H9 (cell line): ENCODE measurements at regions not wholly inside any gene's neighbourhood (a gene's known extent, or its start where the extent isn't known, plus 50 kb on each side); places are given as distances from the start of the nearest gene placed in this dataset.

Experiments
- DNase-seq: peaks from one replicate; pipeline ENCODE4 v3.0.0-alpha.2; 2017
- H2AFZ ChIP-seq: one replicate; pipeline ENCODE4 v1.6.1; 2013; ENCODE audit warnings: mild to moderate bottlenecking, low read length, control low read depth, moderate library complexity
- H2AK5ac ChIP-seq: 2 replicates; pipeline ENCODE4 v1.6.1; 2013; ENCODE audit warnings: low read length, control low read depth, mixed read lengths; ENCODE audit not compliant: insufficient read length
- H2BK120ac ChIP-seq: one replicate; pipeline ENCODE4 v1.6.1; 2013; ENCODE audit warnings: low read depth, mild to moderate bottlenecking, low read length, control low read depth, inconsistent platforms; ENCODE audit not compliant: poor library complexity, severe bottlenecking
- H2BK12ac ChIP-seq: 2 replicates; pipeline ENCODE4 v1.6.1; 2013; ENCODE audit warnings: low read length, control low read depth, mixed read lengths, low read depth; ENCODE audit not compliant: insufficient read length
- H2BK15ac ChIP-seq: 2 replicates; pipeline ENCODE4 v1.6.1; 2013; ENCODE audit warnings: low read depth, low read length, control low read depth
- H2BK20ac ChIP-seq: one replicate; pipeline ENCODE4 v1.6.1; 2013; ENCODE audit warnings: low read depth, mild to moderate bottlenecking, low read length, control low read depth, inconsistent platforms; ENCODE audit not compliant: poor library complexity, severe bottlenecking
- H2BK5ac ChIP-seq: 2 replicates; pipeline ENCODE4 v1.6.1; 2013; ENCODE audit warnings: low read length, control low read depth, mixed read lengths; ENCODE audit not compliant: insufficient read length
- H3K14ac ChIP-seq: 2 replicates; pipeline ENCODE4 v1.6.1; 2013; ENCODE audit warnings: low read length, control low read depth; ENCODE audit not compliant: insufficient read depth
- H3K18ac ChIP-seq: 2 replicates; pipeline ENCODE4 v1.6.1; 2013; ENCODE audit warnings: low read depth, mild to moderate bottlenecking, mixed read lengths, low read length, control low read depth; ENCODE audit not compliant: insufficient read length
- H3K23ac ChIP-seq: 2 replicates; pipeline ENCODE4 v1.6.1; 2013; ENCODE audit warnings: low read length, control low read depth, mixed read lengths, low read depth; ENCODE audit not compliant: insufficient read length
- H3K23me2 ChIP-seq: 2 replicates; pipeline ENCODE4 v1.6.1; 2013; ENCODE audit warnings: low read depth, mild to moderate bottlenecking, mixed read lengths, low read length, control low read depth; ENCODE audit not compliant: insufficient read length, poor library complexity, severe bottlenecking
- H3K27ac ChIP-seq: 2 replicates; pipeline ENCODE4 v1.5.1; 2013; ENCODE audit warnings: low read length, control low read depth, mixed read lengths, low read depth; ENCODE audit not compliant: insufficient read length
- H3K27me3 ChIP-seq: 2 replicates; pipeline ENCODE4 v1.6.1; 2013; ENCODE audit warnings: low read length, control low read depth, inconsistent platforms; ENCODE audit not compliant: insufficient read depth
- H3K4ac ChIP-seq: 2 replicates; pipeline ENCODE4 v1.6.1; 2013; ENCODE audit warnings: low read depth, mild to moderate bottlenecking, control low read depth, inconsistent platforms, low read length, moderate library complexity
- H3K4me1 ChIP-seq: 2 replicates; pipeline ENCODE4 v1.6.1; 2013; ENCODE audit warnings: low read length, control low read depth, inconsistent platforms; ENCODE audit not compliant: insufficient read depth
- H3K4me2 ChIP-seq: 2 replicates; pipeline ENCODE4 v1.6.1; 2013; ENCODE audit warnings: low read length, control low read depth, mixed read lengths; ENCODE audit not compliant: insufficient read length, insufficient read depth
- H3K56ac ChIP-seq: 2 replicates; pipeline ENCODE4 v1.6.1; 2013; ENCODE audit warnings: low read depth, mild to moderate bottlenecking, mixed read lengths, low read length, control low read depth; ENCODE audit not compliant: insufficient read length
- H3K79me1 ChIP-seq: 2 replicates; pipeline ENCODE4 v1.6.1; 2013; ENCODE audit warnings: low read depth, mild to moderate bottlenecking, moderate library complexity, low read length, control low read depth, inconsistent platforms; ENCODE audit not compliant: insufficient read depth, poor library complexity, severe bottlenecking
- H3K79me2 ChIP-seq: 2 replicates; pipeline ENCODE4 v1.6.1; 2013; ENCODE audit warnings: low read length, control low read depth, inconsistent platforms; ENCODE audit not compliant: insufficient read depth
- H3K9ac ChIP-seq: 2 replicates; pipeline ENCODE4 v1.6.1; 2013; ENCODE audit warnings: low read length, control low read depth, mixed read lengths; ENCODE audit not compliant: insufficient read length; ENCODE audit errors: extremely low read depth
- H3K9me3 ChIP-seq: one replicate; pipeline ENCODE4 v1.6.1; 2013; ENCODE audit warnings: low read depth, low read length, inconsistent platforms; ENCODE audit not compliant: control insufficient read depth
- H3T11ph ChIP-seq: one replicate; pipeline ENCODE4 v1.6.1; 2013; ENCODE audit warnings: mild to moderate bottlenecking, low read length, control low read depth, inconsistent platforms
- H4K20me1 ChIP-seq: one replicate; pipeline ENCODE4 v1.6.1; 2013; ENCODE audit not compliant: control insufficient read depth, insufficient read length, insufficient read depth
- H4K5ac ChIP-seq: 2 replicates; pipeline ENCODE4 v1.6.1; 2013; ENCODE audit warnings: low read depth, mild to moderate bottlenecking, mixed read lengths, low read length, control low read depth; ENCODE audit not compliant: insufficient read length
- H4K8ac ChIP-seq: replicated peaks from 2 replicates; pipeline ENCODE4 v1.6.1; 2013; ENCODE audit warnings: low read length, control low read depth, mixed read lengths, low read depth; ENCODE audit not compliant: insufficient read length
- H4K91ac ChIP-seq: 2 replicates; pipeline ENCODE4 v1.6.1; 2013; ENCODE audit warnings: low read depth, mild to moderate bottlenecking, moderate library complexity, mixed read lengths, low read length, control low read depth; ENCODE audit not compliant: insufficient read length
- H3K27ac Mint-ChIP-seq, 3 experiments: 2 replicates in 2 of 3; 3 replicates in 1 of 3; pipeline ENCODE4 v1.8.0; 2020 to 2021; ENCODE audit warnings: mixed read lengths in 3 of 3, mild to moderate bottlenecking in 1 of 3, moderate library complexity in 1 of 3
- H3K27me3 Mint-ChIP-seq: 2 replicates; pipeline ENCODE4 v1.8.0; 2021; ENCODE audit warnings: low read depth, mild to moderate bottlenecking, moderate library complexity, mixed read lengths
- H3K36me3 Mint-ChIP-seq, 3 experiments: 2 replicates in 2 of 3; 3 replicates in 1 of 3; pipeline ENCODE4 v1.8.0; 2020 to 2021; ENCODE audit warnings: low read depth in 3 of 3, mixed read lengths in 3 of 3; ENCODE audit not compliant: insufficient read depth in 1 of 3
- H3K4me1 Mint-ChIP-seq, 2 experiments: 2 replicates each; pipeline ENCODE4 v1.8.0; 2020; ENCODE audit warnings: mixed read lengths in 2 of 2
- H3K4me3 Mint-ChIP-seq, 2 experiments: 2 replicates in 1 of 2; 3 replicates in 1 of 2; pipeline ENCODE4 v1.8.0; 2020 to 2021; ENCODE audit warnings: mild to moderate bottlenecking in 2 of 2, mixed read lengths in 2 of 2, moderate library complexity in 1 of 2
- H3K9me3 Mint-ChIP-seq, 2 experiments: 2 replicates in 1 of 2; 3 replicates in 1 of 2; pipeline ENCODE4 v1.8.0; 2020; ENCODE audit warnings: mild to moderate bottlenecking in 2 of 2, mixed read lengths in 2 of 2, moderate library complexity in 1 of 2
- CTCF ChIP-seq: fragments of 200-600 bp; sonication (generic); conservative IDR thresholded peaks from 3 replicates; pipeline ENCODE4 v1.8.0; 2021; ENCODE audit warnings: antibody characterized with exemption, mild to moderate bottlenecking
- WGBS: extraction: QIAGEN DNeasy Blood & Tissue Kit; methylation state at CpG from one replicate; pipeline ENCODE4 v1.1.7; 2013; ENCODE audit warnings: missing lambda C conversion rate, low lambda C conversion rate, mixed read lengths; ENCODE audit not compliant: insufficient read length; ENCODE audit errors: extremely low coverage; 5-methylcytosine and 5-hydroxymethylcytosine counted together

GRCh38 chr2:228705318-228705717, 523.8 kb upstream of the SPHKAP start:
- no peaks in the 10 kb centered on the region for H3K9me3 ChIP-seq
- no peak overlapping the region for H4K5ac ChIP-seq
- H3K14ac ChIP-seq = no peak overlapping the region
- Mint-ChIP-seq H3K4me3 (no peak overlapping the region), H3K36me3 (no peaks in the 10 kb centered on the region), H3K27me3 (no peaks in the 10 kb centered on the region), H3K9me3 (no peaks in the 10 kb centered on the region), H3K27ac (peak overlapping the region in 2 of 3 experiments; percentile 13 to 72; a peak in 1 of 7 replicates), H3K4me1 (peaks cover 8 to 12% of the 10 kb centered on the region in 2 experiments; a peak in 3 of 4 replicates)
- no peak overlapping the region for H2BK120ac ChIP-seq
- H4K20me1 ChIP-seq = no peaks in the 10 kb centered on the region
- no peak overlapping the region for H3T11ph ChIP-seq
- H3K23ac ChIP-seq = no peak overlapping the region
- H3K4me2 ChIP-seq = no peak overlapping the region
- H2BK5ac ChIP-seq = no peak overlapping the region
- no peak overlapping the region for H3K4ac ChIP-seq
- H3K27me3 ChIP-seq = no peaks in the 10 kb centered on the region
- H3K9ac ChIP-seq = no peak overlapping the region
- no peaks in the 10 kb centered on the region for H3K79me2 ChIP-seq
- H4K91ac ChIP-seq = no peak overlapping the region
- no peak overlapping the region for H2BK15ac ChIP-seq
- WGBS = no CpG with 5 or more reads among the region's 4 CpGs
- no peaks in the 10 kb centered on the region for H3K4me1 ChIP-seq
- H2BK12ac ChIP-seq = no peak overlapping the region
- H3K18ac ChIP-seq = no peak overlapping the region
- H3K27ac ChIP-seq = no peak overlapping the region
- no peaks in the 10 kb centered on the region for H3K79me1 ChIP-seq
- H2AK5ac ChIP-seq = no peak overlapping the region
- no peak overlapping the region for H2AFZ ChIP-seq
- H2BK20ac ChIP-seq = no peak overlapping the region
- no peak overlapping the region for H4K8ac ChIP-seq
- TF ChIP-seq CTCF = no peak
- no peaks in the 10 kb centered on the region for H3K23me2 ChIP-seq
- DNase-seq = no peak
- no peak overlapping the region for H3K56ac ChIP-seq
